Stomach (tissue), 4 donors: ENCODE measurements at regions not wholly inside any gene's neighbourhood (a gene's known extent, or its start where the extent isn't known, plus 50 kb on each side); places are given as distances from the start of the nearest gene placed in this dataset.

Experiments used
- EP300 ChIP-seq: sonication (generic); formaldehyde crosslinking; IDR thresholded peaks from one replicate; pipeline ENCODE4 v1.6.1; 2017; ENCODE audit warnings: antibody characterized with exemption
- POLR2A ChIP-seq, 4 donors: fragments of 450-650 bp; IDR thresholded peaks; one replicate each; pipeline ENCODE4 v1.6.1; 2016; ENCODE audit warnings: antibody characterized with exemption in 4 of 4, control low read depth in 2 of 4, mild to moderate bottlenecking in 1 of 4, moderate library complexity in 1 of 4
- TF ChIP-seq, protein P1 (sequence below), 7 experiments: fragments of 450-650 bp in 4 of 7; fragments of 200-600 bp in 3 of 7; sonication (generic) in 3 of 7; IDR thresholded peaks; one replicate each; pipeline ENCODE4 v1.5.1; 2016 to 2019; ENCODE audit warnings: antibody characterized with exemption in 7 of 7, control low read depth in 2 of 7, mild to moderate bottlenecking in 1 of 7

GRCh38 chr11:93082900-93083299 lies 113.4 kb downstream of the MTNR1B start:
- TF ChIP-seq EP300 (no peak), POLR2A (IDR thresholded peaks at IDR 0.05) (no peak)
- TF ChIP-seq, protein P1, sequence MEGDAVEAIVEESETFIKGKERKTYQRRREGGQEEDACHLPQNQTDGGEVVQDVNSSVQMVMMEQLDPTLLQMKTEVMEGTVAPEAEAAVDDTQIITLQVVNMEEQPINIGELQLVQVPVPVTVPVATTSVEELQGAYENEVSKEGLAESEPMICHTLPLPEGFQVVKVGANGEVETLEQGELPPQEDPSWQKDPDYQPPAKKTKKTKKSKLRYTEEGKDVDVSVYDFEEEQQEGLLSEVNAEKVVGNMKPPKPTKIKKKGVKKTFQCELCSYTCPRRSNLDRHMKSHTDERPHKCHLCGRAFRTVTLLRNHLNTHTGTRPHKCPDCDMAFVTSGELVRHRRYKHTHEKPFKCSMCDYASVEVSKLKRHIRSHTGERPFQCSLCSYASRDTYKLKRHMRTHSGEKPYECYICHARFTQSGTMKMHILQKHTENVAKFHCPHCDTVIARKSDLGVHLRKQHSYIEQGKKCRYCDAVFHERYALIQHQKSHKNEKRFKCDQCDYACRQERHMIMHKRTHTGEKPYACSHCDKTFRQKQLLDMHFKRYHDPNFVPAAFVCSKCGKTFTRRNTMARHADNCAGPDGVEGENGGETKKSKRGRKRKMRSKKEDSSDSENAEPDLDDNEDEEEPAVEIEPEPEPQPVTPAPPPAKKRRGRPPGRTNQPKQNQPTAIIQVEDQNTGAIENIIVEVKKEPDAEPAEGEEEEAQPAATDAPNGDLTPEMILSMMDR (IDR thresholded peaks at IDR 0.05): no peak
